ENCODE measurements at regions not wholly inside any gene's neighbourhood (a gene's known extent, or its start where the extent isn't known, plus 50 kb on each side); places are given as distances from the start of the nearest gene placed in this dataset.
"Not testable (repeated sequence)": the region's sequence is repeated elsewhere in the genome, so short reads cannot be mapped to it uniquely, and the experiment has no call there.

DNA sequence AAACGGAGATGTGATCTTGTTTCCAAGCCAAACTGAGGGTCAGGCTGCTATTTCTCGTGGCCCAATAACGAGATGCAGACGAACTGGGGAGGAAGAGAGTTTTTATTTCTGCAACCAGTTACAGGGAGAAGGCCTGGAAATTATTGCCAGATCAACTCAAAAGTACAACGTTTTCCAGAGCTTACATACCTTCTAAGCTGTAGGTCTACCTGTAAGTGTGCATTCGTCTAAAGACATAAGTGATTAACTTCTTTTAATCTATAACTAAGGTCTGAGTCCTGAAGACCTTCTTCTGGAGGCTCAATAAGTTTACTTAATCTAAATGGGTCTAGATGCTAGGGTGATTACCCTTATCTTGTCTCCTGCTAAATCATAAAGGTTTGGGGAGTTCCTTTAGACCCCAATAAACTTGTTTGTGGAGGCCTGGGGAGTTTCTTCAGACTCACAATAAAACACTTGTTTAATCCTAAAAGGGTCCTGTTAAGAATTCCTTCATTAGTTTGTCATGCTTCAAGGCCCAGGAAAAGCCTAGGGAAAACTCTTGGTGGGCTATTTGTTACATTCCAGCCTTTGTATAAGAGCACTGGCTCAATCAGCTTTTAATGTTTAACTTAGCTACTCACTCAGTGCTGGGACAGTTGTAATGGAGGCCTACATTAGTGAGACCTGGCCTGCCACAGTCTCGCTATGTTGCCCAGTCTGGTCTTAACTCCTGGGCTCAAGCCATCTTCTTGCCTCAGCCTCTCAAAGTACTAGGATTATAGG, 58.5 kb downstream of the BMP15 start:
- TF ChIP-seq, protein P1, sequence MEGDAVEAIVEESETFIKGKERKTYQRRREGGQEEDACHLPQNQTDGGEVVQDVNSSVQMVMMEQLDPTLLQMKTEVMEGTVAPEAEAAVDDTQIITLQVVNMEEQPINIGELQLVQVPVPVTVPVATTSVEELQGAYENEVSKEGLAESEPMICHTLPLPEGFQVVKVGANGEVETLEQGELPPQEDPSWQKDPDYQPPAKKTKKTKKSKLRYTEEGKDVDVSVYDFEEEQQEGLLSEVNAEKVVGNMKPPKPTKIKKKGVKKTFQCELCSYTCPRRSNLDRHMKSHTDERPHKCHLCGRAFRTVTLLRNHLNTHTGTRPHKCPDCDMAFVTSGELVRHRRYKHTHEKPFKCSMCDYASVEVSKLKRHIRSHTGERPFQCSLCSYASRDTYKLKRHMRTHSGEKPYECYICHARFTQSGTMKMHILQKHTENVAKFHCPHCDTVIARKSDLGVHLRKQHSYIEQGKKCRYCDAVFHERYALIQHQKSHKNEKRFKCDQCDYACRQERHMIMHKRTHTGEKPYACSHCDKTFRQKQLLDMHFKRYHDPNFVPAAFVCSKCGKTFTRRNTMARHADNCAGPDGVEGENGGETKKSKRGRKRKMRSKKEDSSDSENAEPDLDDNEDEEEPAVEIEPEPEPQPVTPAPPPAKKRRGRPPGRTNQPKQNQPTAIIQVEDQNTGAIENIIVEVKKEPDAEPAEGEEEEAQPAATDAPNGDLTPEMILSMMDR (IDR thresholded peaks at IDR 0.05): not testable (repeated sequence)
- TF ChIP-seq POLR2A (IDR thresholded peaks at IDR 0.05): not testable (repeated sequence)
